Mucosa of descending colon (tissue), 3 donors: ENCODE measurements at regions not wholly inside any gene's neighbourhood (a gene's known extent, or its start where the extent isn't known, plus 50 kb on each side); places are given as distances from the start of the nearest gene placed in this dataset.
"Not testable (repeated sequence)": the region's sequence is repeated elsewhere in the genome, so short reads cannot be mapped to it uniquely, and the experiment has no call there.

Experiments
- ATAC-seq: fragments of 200-7000 bp; cut with Tn5 transposase; one replicate; pipeline ENCODE4 v1.9.1; 2020; ENCODE audit warnings: mild to moderate bottlenecking, moderate library complexity
- DNase-seq, 3 donors: peaks; one replicate each; pipeline ENCODE4 v3.0.0-alpha.2; 2020
- H3K36me3 ChIP-seq: fragments of 200-600 bp; one replicate; pipeline ENCODE4 v1.8.0; 2021; ENCODE audit warnings: low read depth, mild to moderate bottlenecking
- H3K4me1 ChIP-seq: fragments of 200-600 bp; one replicate; pipeline ENCODE4 v1.8.0; 2021; ENCODE audit warnings: low read depth, mild to moderate bottlenecking
- H3K4me3 ChIP-seq: fragments of 200-600 bp; one replicate; pipeline ENCODE4 v1.8.0; 2021; ENCODE audit warnings: mild to moderate bottlenecking
- H3K9me3 ChIP-seq: fragments of 200-600 bp; one replicate; pipeline ENCODE4 v1.8.0; 2021; ENCODE audit warnings: mild to moderate bottlenecking
- intact Hi-C, 2 donors: fragments of 100-400 bp; cut with DNase I in 1 of 2; cut with micrococcal nuclease in 1 of 2; formaldehyde crosslinking; loops; one replicate each; pipeline versions ENCODE4 v1.11.0 to v1.11.1; 2022; cut with DNase I, micrococcal nuclease
- TF ChIP-seq, protein P1 (sequence below): fragments of 200-600 bp; IDR thresholded peaks from one replicate; pipeline ENCODE4 v1.8.0; 2022; ENCODE audit warnings: antibody characterized with exemption, mild to moderate bottlenecking
- donor health status: DM: no; HTN: no; CAD: no; lungs with moderate emphysema.
- donor health status: DM: no; HTN: no; CAD: no.
- donor health status: DM: no; HTN: yes; CAD: no.

DNA sequence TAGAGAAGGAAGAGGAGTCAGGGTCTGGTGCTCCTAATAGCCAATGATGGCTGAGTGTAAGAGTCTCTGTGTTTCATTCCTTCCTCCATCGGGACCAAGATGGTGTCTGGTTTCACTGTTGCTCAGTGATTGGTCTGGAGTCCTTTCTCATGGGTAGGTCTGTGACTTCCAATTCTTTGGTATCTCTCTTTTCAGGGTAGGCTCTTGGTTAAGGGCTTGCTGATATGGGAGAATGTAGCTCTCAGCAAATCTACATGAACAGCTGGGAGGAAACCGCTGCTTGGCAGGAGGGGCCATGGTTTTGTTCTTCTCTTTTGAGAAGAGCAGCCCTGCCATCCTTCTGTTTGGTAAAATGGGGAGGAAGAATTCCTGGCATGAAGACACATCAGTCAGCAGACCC is 209.1 kb upstream of the PODXL start:
- intact Hi-C loops = no loop called here
- no peaks in the 10 kb centered on the region for H3K9me3 ChIP-seq
- ATAC-seq (no peak), DNase-seq (no peak)
- TF ChIP-seq, protein P1, sequence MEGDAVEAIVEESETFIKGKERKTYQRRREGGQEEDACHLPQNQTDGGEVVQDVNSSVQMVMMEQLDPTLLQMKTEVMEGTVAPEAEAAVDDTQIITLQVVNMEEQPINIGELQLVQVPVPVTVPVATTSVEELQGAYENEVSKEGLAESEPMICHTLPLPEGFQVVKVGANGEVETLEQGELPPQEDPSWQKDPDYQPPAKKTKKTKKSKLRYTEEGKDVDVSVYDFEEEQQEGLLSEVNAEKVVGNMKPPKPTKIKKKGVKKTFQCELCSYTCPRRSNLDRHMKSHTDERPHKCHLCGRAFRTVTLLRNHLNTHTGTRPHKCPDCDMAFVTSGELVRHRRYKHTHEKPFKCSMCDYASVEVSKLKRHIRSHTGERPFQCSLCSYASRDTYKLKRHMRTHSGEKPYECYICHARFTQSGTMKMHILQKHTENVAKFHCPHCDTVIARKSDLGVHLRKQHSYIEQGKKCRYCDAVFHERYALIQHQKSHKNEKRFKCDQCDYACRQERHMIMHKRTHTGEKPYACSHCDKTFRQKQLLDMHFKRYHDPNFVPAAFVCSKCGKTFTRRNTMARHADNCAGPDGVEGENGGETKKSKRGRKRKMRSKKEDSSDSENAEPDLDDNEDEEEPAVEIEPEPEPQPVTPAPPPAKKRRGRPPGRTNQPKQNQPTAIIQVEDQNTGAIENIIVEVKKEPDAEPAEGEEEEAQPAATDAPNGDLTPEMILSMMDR = no peak
- H3K4me1 ChIP-seq = no peaks in the 10 kb centered on the region
- H3K4me3 ChIP-seq = no peak overlapping the region
- no peaks in the 10 kb centered on the region for H3K36me3 ChIP-seq

DNA sequence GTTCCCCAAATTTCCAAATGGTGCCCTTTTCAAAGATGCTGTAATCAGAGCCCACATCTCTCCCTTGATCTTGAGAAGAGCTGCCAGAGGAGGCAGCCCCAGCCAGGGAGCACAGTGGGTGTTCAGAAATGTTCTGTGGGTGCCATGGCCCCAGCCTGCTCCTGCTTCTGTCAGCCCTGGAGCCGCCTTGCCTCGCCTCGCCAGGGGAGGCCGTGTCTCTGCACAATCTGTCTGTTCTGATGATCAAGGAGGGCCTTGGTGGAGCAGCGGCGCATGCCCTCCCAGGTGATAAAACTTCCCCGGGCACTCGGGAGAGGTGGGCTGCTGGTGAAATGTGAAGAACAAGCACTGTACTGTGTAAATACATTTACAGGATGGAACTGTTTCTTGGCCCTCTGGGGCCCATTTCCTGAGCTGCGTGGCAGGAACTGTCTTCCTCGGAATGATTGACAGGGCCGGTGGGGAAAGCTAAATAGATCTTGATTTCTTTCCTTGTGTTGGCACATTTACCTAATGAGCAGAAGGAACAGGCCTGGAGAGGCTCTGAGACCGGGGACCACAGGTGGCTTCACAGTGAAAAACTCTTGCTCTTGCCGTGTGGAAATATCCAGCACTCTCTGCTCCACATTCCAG is 207.8 kb upstream of the PODXL start:
- no peaks in the 10 kb centered on the region for H3K9me3 ChIP-seq
- H3K4me3 ChIP-seq = no peak overlapping the region
- no peak for ATAC-seq
- no peak for DNase-seq
- TF ChIP-seq, protein P1 = no peak
- intact Hi-C loops = no loop called here
- no peaks in the 10 kb centered on the region for H3K36me3 ChIP-seq
- no peaks in the 10 kb centered on the region for H3K4me1 ChIP-seq

DNA sequence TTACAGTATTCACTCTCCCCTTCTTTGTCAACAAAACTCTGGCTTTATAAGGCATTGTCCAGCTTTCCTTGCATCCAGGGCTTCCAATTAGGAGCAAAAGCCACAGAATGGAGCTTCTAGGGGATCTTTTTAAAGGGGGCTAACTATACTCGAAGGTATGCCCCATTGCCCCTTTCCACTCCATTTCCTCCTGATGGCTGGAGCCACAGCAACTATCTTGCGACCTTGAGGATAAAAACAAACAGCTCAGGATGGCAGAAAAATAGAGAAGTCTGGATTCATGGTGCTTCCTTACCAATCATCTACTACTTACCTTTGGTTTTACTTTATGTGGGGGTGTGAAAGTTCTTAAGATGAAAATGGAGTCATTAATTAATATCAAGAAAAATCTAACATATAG is 206.3 kb upstream of the PODXL start:
- Histone ChIP-seq H3K36me3 (no peaks in the 10 kb centered on the region), H3K4me3 (no peak overlapping the region), H3K4me1 (no peaks in the 10 kb centered on the region), H3K9me3 (no peaks in the 10 kb centered on the region)
- TF ChIP-seq, protein P1 = no peak
- ATAC-seq (no peak), DNase-seq (no peak)
- intact Hi-C loops = no loop called here

DNA sequence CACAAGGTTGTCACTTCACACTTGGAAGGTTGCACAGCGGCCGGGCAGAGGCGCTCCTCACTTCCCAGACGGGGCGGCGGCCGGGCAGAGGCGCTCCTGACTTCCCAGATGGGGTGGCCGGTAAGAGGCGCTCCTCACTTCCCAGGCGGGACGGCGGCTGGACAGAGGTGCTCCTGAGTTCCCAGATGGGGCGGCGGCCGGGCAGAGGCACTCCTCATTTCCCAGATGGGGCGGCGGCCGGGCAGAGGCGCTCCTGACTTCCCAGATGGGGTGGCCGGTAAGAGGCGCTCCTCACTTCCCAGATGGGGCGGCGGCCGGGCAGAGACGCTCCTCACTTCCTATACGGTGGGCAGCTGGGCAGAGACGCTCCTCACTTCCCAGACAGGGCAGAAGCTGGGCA is 199.4 kb upstream of the PODXL start:
- DNase-seq, H3K36me3 ChIP-seq, H3K4me3 ChIP-seq, ATAC-seq, intact Hi-C loops, H3K9me3 ChIP-seq, H3K4me1 ChIP-seq: not testable (repeated sequence)

DNA sequence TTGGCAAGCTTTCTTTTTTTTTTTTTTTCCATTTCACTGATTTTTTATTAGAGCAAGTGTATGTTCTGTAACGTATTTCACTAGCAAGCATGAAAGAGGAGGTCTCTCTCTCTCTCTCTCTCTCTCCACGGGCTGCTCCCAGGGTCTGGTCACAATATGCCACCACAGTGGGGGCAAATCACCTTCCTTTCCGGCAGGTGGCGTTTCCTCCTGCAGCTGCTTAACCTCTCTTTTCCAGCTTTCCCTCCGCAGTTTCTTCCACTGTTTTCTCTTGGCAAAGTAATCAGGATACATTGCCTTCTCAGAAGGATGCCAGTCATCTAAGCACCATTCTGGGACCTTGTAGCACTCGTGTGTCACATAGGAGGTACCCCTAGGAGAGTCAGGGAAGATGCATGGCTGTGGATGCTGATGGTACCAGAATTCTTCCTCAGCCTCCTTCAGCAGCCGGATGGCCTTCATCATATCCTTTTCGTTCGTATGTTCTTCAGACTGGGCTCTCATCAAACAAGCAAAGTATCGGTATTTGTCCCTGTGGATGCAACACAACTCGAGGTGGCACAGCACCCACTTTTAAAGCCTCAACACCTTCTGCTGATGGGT is 197.3 kb upstream of the PODXL start:
- H3K4me3 ChIP-seq = no peak overlapping the region
- ATAC-seq (no peak), DNase-seq (peak in 1 of 3 donors; percentile 16)
- H3K9me3 ChIP-seq = no peaks in the 10 kb centered on the region
- intact Hi-C loops = no loop called here
- no peaks in the 10 kb centered on the region for H3K4me1 ChIP-seq
- H3K36me3 ChIP-seq = no peaks in the 10 kb centered on the region
- TF ChIP-seq, protein P1 = no peak

DNA sequence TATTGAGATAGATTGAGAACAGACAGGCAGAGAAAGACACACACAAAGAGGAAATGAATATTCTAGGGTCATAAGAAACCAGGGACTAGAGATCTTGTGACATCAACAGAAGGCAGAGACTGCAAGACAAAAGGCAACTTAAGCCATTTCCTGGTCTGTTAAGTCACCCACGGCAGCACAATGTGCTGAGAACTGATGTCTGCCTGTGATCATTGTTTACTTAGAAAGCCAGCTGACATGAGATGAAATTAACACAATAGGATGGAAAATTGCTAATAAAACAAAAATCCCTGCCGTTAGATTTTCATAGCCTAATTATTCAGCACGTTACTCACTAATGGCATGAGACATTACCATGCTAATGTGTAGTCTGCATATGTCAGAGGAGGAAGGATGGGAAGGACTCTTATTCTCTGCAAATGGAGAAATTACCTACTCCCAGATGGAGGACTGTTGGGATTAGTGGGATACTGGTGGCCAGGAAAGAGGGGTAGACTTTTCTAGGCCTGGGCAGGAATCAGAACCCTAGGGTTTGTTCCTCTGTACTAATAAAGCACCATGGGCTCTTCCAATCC is 191.3 kb upstream of the PODXL start:
- Histone ChIP-seq H3K4me1 (no peaks in the 10 kb centered on the region), H3K9me3 (no peaks in the 10 kb centered on the region), H3K36me3 (no peaks in the 10 kb centered on the region), H3K4me3 (no peak overlapping the region)
- intact Hi-C loops = no loop called here
- TF ChIP-seq, protein P1 = no peak
- ATAC-seq = no peak
- DNase-seq = no peak
